HCT116 (cell line): ENCODE measurements at regions not wholly inside any gene's neighbourhood (a gene's known extent, or its start where the extent isn't known, plus 50 kb on each side); places are given as distances from the start of the nearest gene placed in this dataset.

ENCODE experiments used
- ATAC-seq: fragments of 200-7000 bp; cut with Tn5 transposase; 2 replicates; pipeline ENCODE4 v1.9.1; 2020; ENCODE audit warnings: mild to moderate bottlenecking, moderate library complexity
- BruUV-seq: library from RNA; stranded (reverse); fragments of 400-500 nt; replicated peaks from 2 replicates; lab custom pipeline; 2021; lab: Mats Ljungman, UMichigan
- CTCF ChIA-PET: fragments of 300-600 bp; sonication (Branson Sonifier 250); formaldehyde crosslinking; loops from one replicate; lab custom pipeline; 2021; ENCODE audit warnings: antibody characterized with exemption; lab: Charles Lee
- POLR2A ChIA-PET: fragments of 300-600, 350-600 bp; sonication (Branson Sonifier 250); formaldehyde crosslinking; loops from one replicate; lab custom pipeline; 2021; ENCODE audit warnings: antibody characterized with exemption; lab: Charles Lee
- RAD21 ChIA-PET, 2 experiments: fragments of 300-600 bp; sonication (Branson Sonifier 250); formaldehyde crosslinking; loops; one replicate each; lab custom pipeline; 2023; ENCODE audit warnings: low total read pairs in 2 of 2; ENCODE audit not compliant: uncharacterized antibody in 2 of 2, unreplicated experiment in 2 of 2, low non-redundant PET in 1 of 2; lab: Charles Lee
- DNase-seq: peaks from one replicate; pipeline ENCODE4 v3.0.0-alpha.2; 2010; ENCODE audit warnings: low read depth, low spot score
- H2AFZ ChIP-seq: fragments of 200-600 bp; shearing (Covaris generic), sonication (generic); 2 replicates; pipeline ENCODE4 v1.6.1; 2017; ENCODE audit warnings: low read depth, mixed run types, mixed read lengths, antibody characterized with exemption, low read length; ENCODE audit not compliant: poor library complexity, severe bottlenecking
- H3K27ac ChIP-seq: 2 replicates; pipeline ENCODE4 v1.5.1; 2012; ENCODE audit warnings: low read depth, low read length
- H3K27me3 ChIP-seq: fragments of 200-600 bp; sonication (generic); 2 replicates; pipeline ENCODE4 v1.6.1; 2016; ENCODE audit warnings: mixed run types, low read length, mixed read lengths; ENCODE audit not compliant: insufficient read depth
- H3K36me3 ChIP-seq, 2 experiments: fragments of 200-500 bp in 1 of 2; fragments of 200-600 bp in 1 of 2; sonication (Bioruptor generic) in 1 of 2; sonication (generic) in 1 of 2; 2 replicates each; pipeline versions ENCODE4 v1.5.1 to v1.6.1; 2014 to 2016; ENCODE audit warnings: low read length in 2 of 2, inconsistent platforms in 1 of 2, mixed read lengths in 1 of 2, mixed run types in 1 of 2; ENCODE audit not compliant: insufficient read depth in 2 of 2, control insufficient read depth in 1 of 2
- H3K4me1 ChIP-seq, 2 experiments: fragments of 200-600 bp in 1 of 2; sonication (generic) in 1 of 2; 2 replicates each; pipeline versions ENCODE4 v1.5.1 to v1.6.1; 2012 to 2017; ENCODE audit warnings: low read length in 2 of 2, inconsistent platforms in 1 of 2, mild to moderate bottlenecking in 1 of 2, mixed read lengths in 1 of 2, mixed run types in 1 of 2, moderate library complexity in 1 of 2; ENCODE audit not compliant: insufficient read depth in 2 of 2, control insufficient read depth in 1 of 2
- H3K4me2 ChIP-seq: fragments of 200-600 bp; sonication (generic); 2 replicates; pipeline ENCODE4 v1.6.1; 2017; ENCODE audit warnings: mixed run types, low read length, mixed read lengths
- H3K4me3 ChIP-seq, 2 experiments: fragments of 200-600 bp in 1 of 2; sonication (generic) in 1 of 2; replicated peaks in 1 of 2; 2 replicates each; pipeline ENCODE4 v1.5.1; 2011 to 2016; ENCODE audit warnings: low read length in 2 of 2, control low read depth in 1 of 2, low read depth in 1 of 2, mild to moderate bottlenecking in 1 of 2, mixed read lengths in 1 of 2, mixed run types in 1 of 2
- H3K79me2 ChIP-seq: fragments of 200-600 bp; sonication (generic); 2 replicates; pipeline ENCODE4 v1.6.1; 2017; ENCODE audit warnings: mild to moderate bottlenecking, mixed run types, low read length, moderate library complexity, mixed read lengths; ENCODE audit not compliant: insufficient read depth
- H3K9ac ChIP-seq: fragments of 200-600 bp; sonication (generic); 2 replicates; pipeline ENCODE4 v1.6.1; 2016; ENCODE audit warnings: low read length, mixed read lengths
- H3K9me2 ChIP-seq: fragments of 200-600 bp; sonication (generic), shearing (Covaris generic); 2 replicates; pipeline ENCODE4 v1.6.1; 2017; ENCODE audit warnings: mixed run types, mild to moderate bottlenecking, moderate library complexity; ENCODE audit not compliant: insufficient read depth
- H3K9me3 ChIP-seq, 2 experiments: fragments of 200-500 bp in 1 of 2; fragments of 200-600 bp in 1 of 2; sonication (Bioruptor generic) in 1 of 2; sonication (generic) in 1 of 2; 2 replicates each; pipeline ENCODE4 v1.6.1; 2014 to 2017; ENCODE audit warnings: low read length in 2 of 2, mixed read lengths in 2 of 2, inconsistent platforms in 1 of 2, low read depth in 1 of 2, mild to moderate bottlenecking in 1 of 2, mixed run types in 1 of 2, moderate library complexity in 1 of 2; ENCODE audit not compliant: control insufficient read depth in 1 of 2, insufficient read depth in 1 of 2
- H4K20me1 ChIP-seq: fragments of 200-600 bp; sonication (generic), shearing (Covaris generic); 2 replicates; pipeline ENCODE4 v1.6.1; 2017; ENCODE audit warnings: mixed run types, mild to moderate bottlenecking, moderate library complexity; ENCODE audit not compliant: insufficient read depth
- ATF3 ChIP-seq: IDR thresholded peaks from 2 replicates; pipeline ENCODE4 v1.6.1; 2012
- JUND ChIP-seq: IDR thresholded peaks from 2 replicates; pipeline ENCODE4 v1.6.1; 2012
- MAX ChIP-seq: IDR thresholded peaks from 2 replicates; pipeline ENCODE4 v1.6.1; 2012
- POLR2AphosphoS5 ChIP-seq: IDR thresholded peaks from 2 replicates; pipeline ENCODE4 v1.6.1; 2011; ENCODE audit warnings: mild to moderate bottlenecking, low read depth, low read length, moderate library complexity
- RAD21 ChIP-seq: IDR thresholded peaks from 2 replicates; pipeline ENCODE4 v1.6.1; 2012; ENCODE audit warnings: low read depth, mild to moderate bottlenecking
- YY1 ChIP-seq: IDR thresholded peaks from 2 replicates; pipeline ENCODE4 v1.6.1; 2011; ENCODE audit warnings: low read length, low read depth, moderate library complexity, mild to moderate bottlenecking; ENCODE audit not compliant: insufficient replicate concordance; ENCODE audit errors: extremely low read depth
- ZBTB33 ChIP-seq: IDR thresholded peaks from 2 replicates; pipeline ENCODE4 v1.6.1; 2011; ENCODE audit warnings: mild to moderate bottlenecking, low read length, moderate library complexity; ENCODE audit not compliant: insufficient replicate concordance; ENCODE audit errors: extremely low read depth
- ZFX ChIP-seq: fragments of 450-650 bp; IDR thresholded peaks from 2 replicates; pipeline ENCODE4 v1.6.1; 2017
- intact Hi-C: fragments of 100-400 bp; cut with micrococcal nuclease; formaldehyde crosslinking; loops from 2 replicates; pipeline ENCODE4 v1.10.0; 2022

- no peaks in the 10 kb centered on the region for H3K79me2 ChIP-seq
- peak overlapping the region; percentile 79 for H2AFZ ChIP-seq
- peak; percentile 28 for DNase-seq
- RAD21 ChIA-PET = no interaction called here
- no TSS peak for BruUV-seq
- H3K4me2 ChIP-seq = peak overlapping the region; percentile 60
- no peaks in the 10 kb centered on the region for H3K36me3 ChIP-seq
- H3K9ac ChIP-seq = peak overlapping the region; percentile 44
- no peaks in the 10 kb centered on the region for H3K9me3 ChIP-seq
- H3K4me1 ChIP-seq = peaks cover 33 to 49% of the 10 kb centered on the region in 2 experiments
- CTCF ChIA-PET = no interaction called here
- H3K27ac ChIP-seq = peak overlapping the region; percentile 49
- TF ChIP-seq ATF3 = no peak
- TF ChIP-seq YY1 = peak; percentile 5
- peak; percentile 0; the same call in 1 of the 2 replicates for TF ChIP-seq POLR2AphosphoS5
- TF ChIP-seq, all 23 proteins: peak for 2
- intact Hi-C loops = loop anchor here (2.0 kb wide), 1 partner anchor 109 kb away; no protein-coding TSS in a partner anchor
- Histone ChIP-seq H4K20me1 (no peaks in the 10 kb centered on the region), H3K27me3 (no peaks in the 10 kb centered on the region), H3K4me3 (peak overlapping the region in 1 of 2 experiments; percentile 23; a peak in 1 of 4 replicates), H3K9me2 (no peaks in the 10 kb centered on the region)
- peak; percentile 64 for ATAC-seq
- POLR2A ChIA-PET = no interaction called here
Observed at GRCh38 chr5:135141303-135142268, 107.6 kb upstream of the PITX1 start.

GRCh38 chr5:135140446-135141204, 106.6 kb upstream of the PITX1 start:
- ChIA-PET POLR2A (interaction anchor here (0.7 kb wide), 1 partner anchor 51 kb away, joined by 3 read pairs; no protein-coding TSS in a partner anchor), CTCF (no interaction called here), RAD21 (no interaction called here)
- Histone ChIP-seq H3K4me3 (peak overlapping the region in 1 of 2 experiments; percentile 23; a peak in 2 of 4 replicates), H3K79me2 (no peaks in the 10 kb centered on the region), H3K27me3 (no peaks in the 10 kb centered on the region), H3K27ac (peak overlapping the region; percentile 49), H3K9me3 (no peaks in the 10 kb centered on the region), H3K4me2 (peak overlapping the region; percentile 60), H4K20me1 (no peaks in the 10 kb centered on the region), H3K9me2 (no peaks in the 10 kb centered on the region), H3K36me3 (no peaks in the 10 kb centered on the region), H3K9ac (peak overlapping the region; percentile 44), H2AFZ (peak overlapping the region; percentile 79), H3K4me1 (peaks cover 41 to 57% of the 10 kb centered on the region in 2 experiments)
- TF ChIP-seq MAX (no peak), ZFX (no peak), JUND (no peak), RAD21 (no peak), ZBTB33 (no peak), POLR2AphosphoS5 (peak; percentile 34; the same call in 1 of the 2 replicates)
- DNase-seq = peak; percentile 69
- no TSS peak for BruUV-seq
- peak; percentile 57 for ATAC-seq
- intact Hi-C loops = loop anchor here (2.0 kb wide), 1 partner anchor 108 kb away; no protein-coding TSS in a partner anchor
